Thyroid gland (tissue), 4 donors: ENCODE measurements at regions not wholly inside any gene's neighbourhood (a gene's known extent, or its start where the extent isn't known, plus 50 kb on each side); places are given as distances from the start of the nearest gene placed in this dataset.

Experiments used
- POLR2A ChIP-seq, 2 donors: fragments of 450-650 bp; IDR thresholded peaks; one replicate each; pipeline ENCODE4 v1.6.1; 2017; ENCODE audit warnings: antibody characterized with exemption in 2 of 2, mild to moderate bottlenecking in 2 of 2, moderate library complexity in 1 of 2
- TF ChIP-seq, protein P1 (sequence below), 6 experiments: fragments of 200-600 bp in 3 of 6; fragments of 450-650 bp in 3 of 6; sonication (generic) in 3 of 6; IDR thresholded peaks; one replicate each; pipeline ENCODE4 v1.5.1; 2016 to 2019; ENCODE audit warnings: antibody characterized with exemption in 6 of 6, mild to moderate bottlenecking in 2 of 6, inconsistent platforms in 1 of 6, moderate library complexity in 1 of 6

DNA sequence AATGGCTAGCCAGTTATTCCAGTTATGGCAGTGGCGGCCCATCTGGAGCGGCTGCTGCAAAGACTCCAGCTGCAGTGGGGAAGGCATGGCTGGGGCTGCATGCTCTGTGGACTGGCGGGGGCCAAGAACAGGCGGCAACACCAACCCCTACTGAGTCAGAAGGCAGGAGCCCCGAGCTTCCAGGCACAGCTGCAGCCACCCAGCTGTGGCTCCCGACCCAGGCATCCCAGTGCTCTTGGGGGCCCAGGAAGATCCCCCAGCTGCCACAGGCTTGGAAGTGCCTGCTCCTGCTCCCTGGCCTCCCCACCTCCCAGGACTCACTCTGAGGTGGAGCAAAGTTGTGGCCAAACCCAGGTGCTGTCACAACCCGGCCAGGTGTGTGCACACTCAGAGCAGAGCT, 317.0 kb upstream of the RRP15 start:
- TF ChIP-seq, protein P1, sequence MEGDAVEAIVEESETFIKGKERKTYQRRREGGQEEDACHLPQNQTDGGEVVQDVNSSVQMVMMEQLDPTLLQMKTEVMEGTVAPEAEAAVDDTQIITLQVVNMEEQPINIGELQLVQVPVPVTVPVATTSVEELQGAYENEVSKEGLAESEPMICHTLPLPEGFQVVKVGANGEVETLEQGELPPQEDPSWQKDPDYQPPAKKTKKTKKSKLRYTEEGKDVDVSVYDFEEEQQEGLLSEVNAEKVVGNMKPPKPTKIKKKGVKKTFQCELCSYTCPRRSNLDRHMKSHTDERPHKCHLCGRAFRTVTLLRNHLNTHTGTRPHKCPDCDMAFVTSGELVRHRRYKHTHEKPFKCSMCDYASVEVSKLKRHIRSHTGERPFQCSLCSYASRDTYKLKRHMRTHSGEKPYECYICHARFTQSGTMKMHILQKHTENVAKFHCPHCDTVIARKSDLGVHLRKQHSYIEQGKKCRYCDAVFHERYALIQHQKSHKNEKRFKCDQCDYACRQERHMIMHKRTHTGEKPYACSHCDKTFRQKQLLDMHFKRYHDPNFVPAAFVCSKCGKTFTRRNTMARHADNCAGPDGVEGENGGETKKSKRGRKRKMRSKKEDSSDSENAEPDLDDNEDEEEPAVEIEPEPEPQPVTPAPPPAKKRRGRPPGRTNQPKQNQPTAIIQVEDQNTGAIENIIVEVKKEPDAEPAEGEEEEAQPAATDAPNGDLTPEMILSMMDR (IDR thresholded peaks at IDR 0.05), result no peak
- TF ChIP-seq POLR2A (IDR thresholded peaks at IDR 0.05), result no peak
